T-helper 9 cell (primary cell): ENCODE measurements at regions not wholly inside any gene's neighbourhood (a gene's known extent, or its start where the extent isn't known, plus 50 kb on each side); places are given as distances from the start of the nearest gene placed in this dataset.

Source experiments
- DNase-seq: peaks from one replicate; pipeline ENCODE4 v3.0.0-alpha.2; 2020

GRCh38 chr12:22396735-22397134 lies 62.2 kb upstream of the ST8SIA1 start:
- DNase-seq = no peak

DNA sequence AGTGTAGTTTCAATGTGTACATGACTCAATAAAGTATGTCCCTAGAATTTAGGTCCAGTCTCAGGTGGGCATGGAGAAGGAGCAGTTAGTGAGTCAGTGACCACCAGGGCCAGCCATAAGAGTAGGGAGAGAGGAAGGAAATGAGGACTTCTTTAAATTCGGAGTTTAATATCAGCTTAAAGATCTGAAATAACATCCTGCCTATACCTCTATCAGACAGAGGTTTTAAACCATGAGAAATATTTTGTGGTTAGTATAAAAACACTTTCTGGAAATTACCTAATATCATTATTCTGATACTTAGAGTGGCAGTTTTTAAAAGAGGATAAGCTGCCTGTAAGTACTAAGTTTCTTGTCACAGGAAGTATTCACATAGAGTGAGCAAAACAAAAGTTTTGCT lies 61.7 kb upstream of the ST8SIA1 start:
- peak; percentile 31 for DNase-seq

DNA sequence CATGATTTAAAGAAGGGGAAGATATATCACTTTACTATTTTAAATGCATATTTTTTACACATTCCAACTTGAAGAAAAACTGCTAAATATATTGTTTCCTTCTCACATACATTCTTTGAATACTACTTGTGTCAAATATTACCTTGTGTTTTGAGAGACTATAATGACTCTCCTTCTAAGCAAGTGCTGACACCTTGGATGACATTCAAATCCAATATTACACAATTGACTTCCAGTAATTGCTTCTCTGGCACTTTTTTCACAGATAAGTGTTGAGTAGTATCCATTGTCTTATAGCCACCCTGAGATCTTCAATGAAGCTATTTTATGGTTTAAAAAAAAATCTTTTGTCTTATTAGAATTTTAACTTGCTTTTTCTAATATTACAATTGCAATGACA lies 61.2 kb upstream of the ST8SIA1 start:
- no peak for DNase-seq
